SIG-M5 treated with dmso at 0.1 percent for 504 hours (cell line): ENCODE measurements at regions not wholly inside any gene's neighbourhood (a gene's known extent, or its start where the extent isn't known, plus 50 kb on each side); places are given as distances from the start of the nearest gene placed in this dataset.
"Not testable (repeated sequence)": the region's sequence is repeated elsewhere in the genome, so short reads cannot be mapped to it uniquely, and the experiment has no call there.

Experiments used
- DNase-seq: peaks from one replicate; lab custom pipeline; 2025; ENCODE audit not compliant: unreplicated experiment; lab: John Stamatoyannopoulos, UW

GRCh38 chr17:6261466-6261865, 173.5 kb downstream of the AIPL1 start:
- no peak for DNase-seq

GRCh38 chr17:6259899-6260298, 175.0 kb downstream of the AIPL1 start:
- no peak for DNase-seq

GRCh38 chr17:6257336-6257735, 177.6 kb downstream of the AIPL1 start:
- no peak for DNase-seq

GRCh38 chr17:6255322-6255721, 179.6 kb downstream of the AIPL1 start:
- no peak for DNase-seq

GRCh38 chr17:6254036-6254435, 180.9 kb downstream of the AIPL1 start:
- no peak for DNase-seq

GRCh38 chr17:6251640-6252039, 181.5 kb downstream of the WSCD1 start:
- not testable (repeated sequence) for DNase-seq

GRCh38 chr17:6249732-6250131, 179.6 kb downstream of the WSCD1 start:
- no peak for DNase-seq

GRCh38 chr17:6248061-6248460, 177.9 kb downstream of the WSCD1 start:
- no peak for DNase-seq

GRCh38 chr17:6245301-6246177, 175.4 kb downstream of the WSCD1 start:
- DNase-seq: no peak

- DNase-seq: no peak
These were observed 174.6 kb downstream of the WSCD1 start for GRCh38 chr17:6244796-6245195.

- no peak for DNase-seq
These were observed 174.1 kb downstream of the WSCD1 start for GRCh38 chr17:6244253-6244652.

GRCh38 chr17:6243186-6243585, 173.0 kb downstream of the WSCD1 start:
- DNase-seq: no peak

GRCh38 chr17:6241996-6242395, 171.8 kb downstream of the WSCD1 start:
- no peak for DNase-seq

- DNase-seq: no peak
These were observed 171.2 kb downstream of the WSCD1 start for GRCh38 chr17:6241381-6241780.

- DNase-seq: no peak
These were observed 170.4 kb downstream of the WSCD1 start for GRCh38 chr17:6240601-6241000.

- DNase-seq: no peak
These were observed 169.8 kb downstream of the WSCD1 start for GRCh38 chr17:6240001-6240400.

- no peak for DNase-seq
These were observed 169.1 kb downstream of the WSCD1 start for GRCh38 chr17:6239241-6239798.

- DNase-seq: no peak
These were observed 163.7 kb downstream of the WSCD1 start for GRCh38 chr17:6233856-6234255.

GRCh38 chr17:6233339-6233738, 163.2 kb downstream of the WSCD1 start:
- DNase-seq: no peak

- no peak for DNase-seq
These were observed 162.5 kb downstream of the WSCD1 start for GRCh38 chr17:6232732-6233101.

- DNase-seq: no peak
These were observed 161.9 kb downstream of the WSCD1 start for GRCh38 chr17:6231886-6232731.

- DNase-seq: no peak
These were observed 161.3 kb downstream of the WSCD1 start for GRCh38 chr17:6231465-6231864.
